Stimulated activated CD4-positive, alpha-beta T cell treated with anti-CD3 and anti-CD28 coated beads, TNF-alpha, amount 100 ng/mL, for 48 hours (primary cell): ENCODE measurements at regions not wholly inside any gene's neighbourhood (a gene's known extent, or its start where the extent isn't known, plus 50 kb on each side); places are given as distances from the start of the nearest gene placed in this dataset.
"Not testable (repeated sequence)": the region's sequence is repeated elsewhere in the genome, so short reads cannot be mapped to it uniquely, and the experiment has no call there.

Experiments used
- DNase-seq, 3 donors: peaks; one replicate each; pipeline ENCODE4 v3.0.0-alpha.2; 2020; ENCODE audit warnings: low read depth in 3 of 3

GRCh38 chr3:67957268-67957667 is 302.9 kb upstream of the SUCLG2 start:
- DNase-seq = no peak

- DNase-seq = peak; percentile 1 to 23 (median 11)
Measured at GRCh38 chr3:67947808-67948508, 293.5 kb upstream of the SUCLG2 start.

GRCh38 chr3:67946436-67946835 is 292.0 kb upstream of the SUCLG2 start:
- DNase-seq = no peak

GRCh38 chr3:67943546-67943945 is 289.1 kb upstream of the SUCLG2 start:
- DNase-seq = no peak

- no peak for DNase-seq
Measured at GRCh38 chr3:67941433-67942030, 287.1 kb upstream of the SUCLG2 start.

GRCh38 chr3:67940210-67940952 is 286.0 kb upstream of the SUCLG2 start:
- DNase-seq = no peak

- no peak for DNase-seq
Measured at GRCh38 chr3:67937498-67938118, 283.2 kb upstream of the SUCLG2 start.

- not testable (repeated sequence) for DNase-seq
Measured at GRCh38 chr3:67930394-67930793, 276.0 kb upstream of the SUCLG2 start.

GRCh38 chr3:67923796-67924195 is 269.4 kb upstream of the SUCLG2 start:
- DNase-seq = no peak

GRCh38 chr3:67920969-67921368 is 266.6 kb upstream of the SUCLG2 start:
- DNase-seq = no peak

- DNase-seq = no peak
Measured at GRCh38 chr3:67920311-67920710, 265.9 kb upstream of the SUCLG2 start.

- no peak for DNase-seq
Measured at GRCh38 chr3:67916353-67916752, 261.9 kb upstream of the SUCLG2 start.

GRCh38 chr3:67907735-67908134 is 253.3 kb upstream of the SUCLG2 start:
- DNase-seq = no peak

GRCh38 chr3:67906261-67906660 is 251.8 kb upstream of the SUCLG2 start:
- DNase-seq = no peak

- DNase-seq = no peak
Measured at GRCh38 chr3:67901681-67902080, 247.3 kb upstream of the SUCLG2 start.

- DNase-seq = no peak
Measured at GRCh38 chr3:67898916-67899315, 244.5 kb upstream of the SUCLG2 start.

GRCh38 chr3:67897351-67898336 is 243.2 kb upstream of the SUCLG2 start:
- DNase-seq = no peak

- no peak for DNase-seq
Measured at GRCh38 chr3:67896130-67896529, 241.7 kb upstream of the SUCLG2 start.

- no peak for DNase-seq
Measured at GRCh38 chr3:67894510-67894909, 240.1 kb upstream of the SUCLG2 start.

- no peak for DNase-seq
Measured at GRCh38 chr3:67884345-67884744, 229.9 kb upstream of the SUCLG2 start.

- no peak for DNase-seq
Measured at GRCh38 chr3:67883766-67884165, 229.4 kb upstream of the SUCLG2 start.
